Erythroblast (primary cell): ENCODE measurements at regions not wholly inside any gene's neighbourhood (a gene's known extent, or its start where the extent isn't known, plus 50 kb on each side); places are given as distances from the start of the nearest gene placed in this dataset.

Experiments used
- GATA1 ChIP-seq: IDR thresholded peaks from 2 replicates; pipeline ENCODE4 v1.6.1; 2011; ENCODE audit warnings: low read depth, mild to moderate bottlenecking, control low read depth, low read length, moderate library complexity
- POLR2A ChIP-seq: IDR thresholded peaks from 2 replicates; pipeline ENCODE4 v1.6.1; 2011; ENCODE audit warnings: mild to moderate bottlenecking, low read length

GRCh38 chr16:62741692-62742091 is 705.5 kb upstream of the CDH8 start:
- TF ChIP-seq POLR2A, result no peak
- no peak for TF ChIP-seq GATA1
